OCI-LY1 (cell line): ENCODE measurements at regions not wholly inside any gene's neighbourhood (a gene's known extent, or its start where the extent isn't known, plus 50 kb on each side); places are given as distances from the start of the nearest gene placed in this dataset.

Experiments
- H2AFZ ChIP-seq: fragments of 200-600 bp; sonication (generic), shearing (Covaris generic); 2 replicates; pipeline ENCODE4 v1.6.0; 2014; ENCODE audit warnings: antibody characterized with exemption, mild to moderate bottlenecking, low read length
- H3F3A ChIP-seq: fragments of 200-600 bp; sonication (generic), shearing (Covaris generic); 2 replicates; pipeline ENCODE4 v1.6.0; 2014; ENCODE audit warnings: mild to moderate bottlenecking, antibody characterized with exemption, low read length, moderate library complexity; ENCODE audit not compliant: insufficient read depth
- H3K27ac ChIP-seq: fragments of 200-600 bp; sonication (generic); 2 replicates; pipeline ENCODE4 v1.5.1; 2014; ENCODE audit warnings: low read length, mixed run types, mild to moderate bottlenecking, low read depth; ENCODE audit not compliant: poor library complexity, severe bottlenecking
- H3K27me3 ChIP-seq: fragments of 200-600 bp; sonication (generic); 2 replicates; pipeline ENCODE4 v1.6.0; 2014; ENCODE audit warnings: antibody characterized with exemption, mild to moderate bottlenecking, low read length, moderate library complexity; ENCODE audit not compliant: insufficient read depth
- H3K36me3 ChIP-seq: fragments of 200-600 bp; sonication (generic); 2 replicates; pipeline ENCODE4 v1.6.1; 2014; ENCODE audit warnings: mild to moderate bottlenecking, antibody characterized with exemption, low read length, moderate library complexity, mixed read lengths; ENCODE audit not compliant: insufficient read depth
- H3K4me1 ChIP-seq: fragments of 200-600 bp; sonication (generic); 2 replicates; pipeline ENCODE4 v1.5.1; 2014; ENCODE audit warnings: mild to moderate bottlenecking, low read length, moderate library complexity; ENCODE audit not compliant: insufficient read depth, severe bottlenecking
- H3K4me2 ChIP-seq: fragments of 200-600 bp; sonication (generic), shearing (Covaris generic); 2 replicates; pipeline ENCODE4 v1.6.1; 2014; ENCODE audit warnings: low read length
- H3K4me3 ChIP-seq: fragments of 200-600 bp; sonication (generic); 2 replicates; pipeline ENCODE4 v1.5.1; 2014; ENCODE audit warnings: low read length, low read depth, mild to moderate bottlenecking, mixed read lengths; ENCODE audit not compliant: poor library complexity, severe bottlenecking
- H3K79me2 ChIP-seq: fragments of 200-600 bp; shearing (Covaris generic); 2 replicates; pipeline ENCODE4 v1.6.1; 2016; ENCODE audit warnings: mixed run types, low read length, mixed read lengths; ENCODE audit not compliant: insufficient read depth
- H3K9ac ChIP-seq: fragments of 200-600 bp; sonication (generic), shearing (Covaris generic); 2 replicates; pipeline ENCODE4 v1.6.1; 2014; ENCODE audit warnings: mild to moderate bottlenecking, low read length, mixed read lengths
- H3K9me2 ChIP-seq: fragments of 200-600 bp; sonication (generic), shearing (Covaris generic); 2 replicates; pipeline ENCODE4 v1.6.1; 2014; ENCODE audit warnings: low read depth, mild to moderate bottlenecking, low read length, mixed read lengths
- H3K9me3 ChIP-seq: fragments of 200-600 bp; shearing (Covaris generic); 2 replicates; pipeline ENCODE4 v1.6.1; 2014; ENCODE audit warnings: low read length, mixed read lengths
- H4K20me1 ChIP-seq: fragments of 200-600 bp; sonication (generic), shearing (Covaris generic); 2 replicates; pipeline ENCODE4 v1.6.0; 2016; ENCODE audit warnings: mild to moderate bottlenecking, low read length; ENCODE audit not compliant: insufficient read depth
- CTCF ChIP-seq: fragments of 200-600 bp; sonication (generic), shearing (Covaris generic); IDR thresholded peaks from 2 replicates; pipeline ENCODE4 v1.5.1; 2017; ENCODE audit warnings: mild to moderate bottlenecking, antibody characterized with exemption, low read length, moderate library complexity, mixed read lengths
- EZH2 ChIP-seq: fragments of 200-600 bp; sonication (generic), shearing (Covaris generic); IDR thresholded peaks from 2 replicates; pipeline ENCODE4 v1.8.0; 2017; ENCODE audit warnings: borderline replicate concordance, mixed run types, mild to moderate bottlenecking, antibody characterized with exemption, low read length, moderate library complexity, mixed read lengths

- no peaks in the 10 kb centered on the region for H4K20me1 ChIP-seq
- no peaks in the 10 kb centered on the region for H3K4me1 ChIP-seq
- no peaks in the 10 kb centered on the region for H3K27me3 ChIP-seq
- H3K4me3 ChIP-seq, result no peak overlapping the region
- H3K9me2 ChIP-seq, result no peaks in the 10 kb centered on the region
- TF ChIP-seq EZH2 (no peak), CTCF (no peak)
- no peak overlapping the region for H2AFZ ChIP-seq
- H3K79me2 ChIP-seq, result no peaks in the 10 kb centered on the region
- no peak overlapping the region for H3K27ac ChIP-seq
- no peaks in the 10 kb centered on the region for H3F3A ChIP-seq
- H3K9ac ChIP-seq, result no peak overlapping the region
- H3K4me2 ChIP-seq, result no peak overlapping the region
- H3K36me3 ChIP-seq, result no peaks in the 10 kb centered on the region
- H3K9me3 ChIP-seq, result no peaks in the 10 kb centered on the region
Observed at GRCh38 chr2:18870307-18870706, 280.9 kb upstream of the NT5C1B start.

GRCh38 chr2:18861951-18862350 lies 272.6 kb upstream of the NT5C1B start:
- Histone ChIP-seq H3K4me2 (no peak overlapping the region), H3K9ac (no peak overlapping the region), H3K4me3 (no peak overlapping the region), H3K9me3 (no peaks in the 10 kb centered on the region), H3K27me3 (no peaks in the 10 kb centered on the region), H3F3A (no peaks in the 10 kb centered on the region), H3K27ac (no peak overlapping the region), H3K79me2 (no peaks in the 10 kb centered on the region), H3K36me3 (no peaks in the 10 kb centered on the region), H3K4me1 (no peaks in the 10 kb centered on the region), H3K9me2 (no peaks in the 10 kb centered on the region), H2AFZ (no peak overlapping the region), H4K20me1 (no peaks in the 10 kb centered on the region)
- no peak for TF ChIP-seq EZH2
- TF ChIP-seq CTCF, result no peak

- H3K27ac ChIP-seq, result no peak overlapping the region
Observed at GRCh38 chr2:18860179-18860578, 270.8 kb upstream of the NT5C1B start.

More at GRCh38 chr2:18860179-18860578, 270.8 kb upstream of the NT5C1B start:
- H3K9ac ChIP-seq, result no peak overlapping the region
- H4K20me1 ChIP-seq, result no peaks in the 10 kb centered on the region
- no peaks in the 10 kb centered on the region for H3K9me2 ChIP-seq
- no peak overlapping the region for H2AFZ ChIP-seq
- H3K36me3 ChIP-seq, result no peaks in the 10 kb centered on the region
- no peaks in the 10 kb centered on the region for H3K27me3 ChIP-seq
- no peak for TF ChIP-seq CTCF
- TF ChIP-seq EZH2, result no peak
- H3K9me3 ChIP-seq, result no peaks in the 10 kb centered on the region
- H3K4me2 ChIP-seq, result no peak overlapping the region
- H3K79me2 ChIP-seq, result no peaks in the 10 kb centered on the region
- H3F3A ChIP-seq, result no peaks in the 10 kb centered on the region
- H3K4me1 ChIP-seq, result no peaks in the 10 kb centered on the region
- H3K4me3 ChIP-seq, result no peak overlapping the region
